ENCODE measurements at regions not wholly inside any gene's neighbourhood (a gene's known extent, or its start where the extent isn't known, plus 50 kb on each side); places are given as distances from the start of the nearest gene placed in this dataset.

- H3K27ac ChIP-seq, result no peak overlapping the region
- H3K9ac ChIP-seq, result no peak overlapping the region
- H3K4me2 ChIP-seq (ENCODE audit: low read length), result no peak overlapping the region
- no peak overlapping the region for H3K4me3 ChIP-seq (ENCODE audit: low read depth, low read length)
- H3K4me1 ChIP-seq, result no peaks in the 10 kb centered on the region
- H3K79me2 ChIP-seq, result no peaks in the 10 kb centered on the region
- no peak overlapping the region for H2AFZ ChIP-seq
- H3K9me3 ChIP-seq (ENCODE audit: control insufficient read depth, low read length), result peaks cover 3% of the 10 kb centered on the region
- no peaks in the 10 kb centered on the region for H3K27me3 ChIP-seq (ENCODE audit: control insufficient read depth, insufficient read depth, low read length)
- no peaks in the 10 kb centered on the region for H3K36me3 ChIP-seq (ENCODE audit: control insufficient read depth, insufficient read depth, low read length)
- no peak for TF ChIP-seq CTCF (IDR thresholded peaks at IDR 0.05)
Observed at GRCh38 chr4:170413951-170414350, 324.2 kb upstream of the AADAT start.

- no peaks in the 10 kb centered on the region for H3K4me1 ChIP-seq
- no peak overlapping the region for H3K4me2 ChIP-seq (ENCODE audit: low read length)
- H3K27me3 ChIP-seq (ENCODE audit: control insufficient read depth, insufficient read depth, low read length), result no peaks in the 10 kb centered on the region
- no peaks in the 10 kb centered on the region for H3K9me3 ChIP-seq (ENCODE audit: control insufficient read depth, low read length)
- no peak overlapping the region for H3K4me3 ChIP-seq (ENCODE audit: low read depth, low read length)
- no peaks in the 10 kb centered on the region for H3K79me2 ChIP-seq
- no peak for TF ChIP-seq CTCF (IDR thresholded peaks at IDR 0.05)
- no peak overlapping the region for H3K9ac ChIP-seq
- no peaks in the 10 kb centered on the region for H3K36me3 ChIP-seq (ENCODE audit: control insufficient read depth, insufficient read depth, low read length)
- H3K27ac ChIP-seq, result no peak overlapping the region
- H2AFZ ChIP-seq, result no peak overlapping the region
Observed at GRCh38 chr4:170400361-170400760, 310.6 kb upstream of the AADAT start.

GRCh38 chr4:170399581-170400293 is 310.0 kb upstream of the AADAT start:
- no peak for TF ChIP-seq CTCF (IDR thresholded peaks at IDR 0.05)
- Histone ChIP-seq H3K27ac (no peak overlapping the region), H3K9ac (no peak overlapping the region), H2AFZ (no peak overlapping the region), H3K27me3 (ENCODE audit: control insufficient read depth, insufficient read depth, low read length) (no peaks in the 10 kb centered on the region), H3K9me3 (ENCODE audit: control insufficient read depth, low read length) (no peaks in the 10 kb centered on the region), H3K36me3 (ENCODE audit: control insufficient read depth, insufficient read depth, low read length) (no peaks in the 10 kb centered on the region), H3K4me3 (ENCODE audit: low read depth, low read length) (no peak overlapping the region), H3K4me2 (ENCODE audit: low read length) (no peak overlapping the region), H3K79me2 (no peaks in the 10 kb centered on the region), H3K4me1 (no peaks in the 10 kb centered on the region)

- H3K9ac ChIP-seq, result no peak overlapping the region
- H3K79me2 ChIP-seq, result no peaks in the 10 kb centered on the region
- no peak overlapping the region for H3K4me2 ChIP-seq (ENCODE audit: low read length)
- no peak overlapping the region for H3K4me3 ChIP-seq (ENCODE audit: low read depth, low read length)
- H2AFZ ChIP-seq, result no peak overlapping the region
- no peak for TF ChIP-seq CTCF (IDR thresholded peaks at IDR 0.05)
- H3K4me1 ChIP-seq, result no peaks in the 10 kb centered on the region
- no peaks in the 10 kb centered on the region for H3K27me3 ChIP-seq (ENCODE audit: control insufficient read depth, insufficient read depth, low read length)
- no peaks in the 10 kb centered on the region for H3K36me3 ChIP-seq (ENCODE audit: control insufficient read depth, insufficient read depth, low read length)
- no peaks in the 10 kb centered on the region for H3K9me3 ChIP-seq (ENCODE audit: control insufficient read depth, low read length)
- no peak overlapping the region for H3K27ac ChIP-seq
Observed at GRCh38 chr4:170398218-170398617, 308.5 kb upstream of the AADAT start.

GRCh38 chr4:170395773-170396172 is 306.0 kb upstream of the AADAT start:
- no peaks in the 10 kb centered on the region for H3K27me3 ChIP-seq (ENCODE audit: control insufficient read depth, insufficient read depth, low read length)
- no peaks in the 10 kb centered on the region for H3K36me3 ChIP-seq (ENCODE audit: control insufficient read depth, insufficient read depth, low read length)
- no peak overlapping the region for H3K4me3 ChIP-seq (ENCODE audit: low read depth, low read length)
- no peaks in the 10 kb centered on the region for H3K4me1 ChIP-seq
- H3K79me2 ChIP-seq, result no peaks in the 10 kb centered on the region
- no peaks in the 10 kb centered on the region for H3K9me3 ChIP-seq (ENCODE audit: control insufficient read depth, low read length)
- H3K4me2 ChIP-seq (ENCODE audit: low read length), result no peak overlapping the region
- H2AFZ ChIP-seq, result no peak overlapping the region
- no peak overlapping the region for H3K27ac ChIP-seq
- TF ChIP-seq CTCF (IDR thresholded peaks at IDR 0.05), result no peak
- no peak overlapping the region for H3K9ac ChIP-seq

Measured in parathyroid adenoma (tissue), 2 donors.